GM12872 (cell line): ENCODE measurements at regions not wholly inside any gene's neighbourhood (a gene's known extent, or its start where the extent isn't known, plus 50 kb on each side); places are given as distances from the start of the nearest gene placed in this dataset.

Experiments
- CTCF ChIP-seq: IDR thresholded peaks from 3 replicates; pipeline ENCODE4 v1.5.1; 2011; ENCODE audit warnings: low read depth, mild to moderate bottlenecking, low read length, moderate library complexity; ENCODE audit not compliant: insufficient read depth

GRCh38 chr5:160479220-160479619 is 57.6 kb downstream of the PTTG1 start:
- TF ChIP-seq CTCF: no peak

- no peak for TF ChIP-seq CTCF
Observed at GRCh38 chr5:160479926-160480325, 58.3 kb downstream of the PTTG1 start.

- TF ChIP-seq CTCF: no peak
Observed at GRCh38 chr5:160480652-160481051, 59.0 kb downstream of the PTTG1 start.

- TF ChIP-seq CTCF: no peak
Observed at GRCh38 chr5:160484678-160485077, 63.0 kb downstream of the PTTG1 start.

GRCh38 chr5:160485364-160485969 is 63.8 kb downstream of the PTTG1 start:
- no peak for TF ChIP-seq CTCF

- no peak for TF ChIP-seq CTCF
Observed at GRCh38 chr5:160486573-160486972, 64.9 kb downstream of the PTTG1 start.

- no peak for TF ChIP-seq CTCF
Observed at GRCh38 chr5:160488394-160489325, 67.0 kb downstream of the PTTG1 start.
